OCI-LY7 (cell line): ENCODE measurements at regions not wholly inside any gene's neighbourhood (a gene's known extent, or its start where the extent isn't known, plus 50 kb on each side); places are given as distances from the start of the nearest gene placed in this dataset.

Experiments
- BruUV-seq: library from RNA; stranded (reverse); fragments of 400-500 nt; replicated peaks from 2 replicates; lab custom pipeline; 2021; lab: Mats Ljungman, UMichigan
- CTCF ChIA-PET: fragments of 300-600 bp; sonication (Branson Sonifier 250); formaldehyde crosslinking; loops from one replicate; lab custom pipeline; 2022; ENCODE audit warnings: antibody characterized with exemption; ENCODE audit not compliant: unreplicated experiment; lab: Charles Lee
- POLR2A ChIA-PET: fragments of 300-600 bp; sonication (Branson Sonifier 250); formaldehyde crosslinking; loops from one replicate; lab custom pipeline; 2022; ENCODE audit warnings: antibody characterized with exemption; lab: Charles Lee
- DNase-seq: peaks from one replicate; pipeline ENCODE4 v3.0.0-alpha.2; 2015; ENCODE audit warnings: low spot score
- H2AFZ ChIP-seq: fragments of 200-600 bp; sonication (generic), shearing (Covaris generic); 2 replicates; pipeline ENCODE4 v1.6.1; 2014; ENCODE audit warnings: mild to moderate bottlenecking, antibody characterized with exemption, low read length, moderate library complexity
- H3K27ac ChIP-seq: fragments of 200-600 bp; sonication (generic); 2 replicates; pipeline ENCODE4 v1.5.1; 2014; ENCODE audit warnings: mixed run types, low read depth, mild to moderate bottlenecking, moderate library complexity, low read length, inconsistent platforms; ENCODE audit not compliant: poor library complexity, severe bottlenecking
- H3K36me3 ChIP-seq: fragments of 200-600 bp; sonication (generic); 2 replicates; pipeline ENCODE4 v1.6.1; 2014; ENCODE audit warnings: mild to moderate bottlenecking, antibody characterized with exemption, low read length, moderate library complexity, mixed read lengths; ENCODE audit not compliant: insufficient read depth
- H3K4me1 ChIP-seq: fragments of 200-600 bp; sonication (generic); 2 replicates; pipeline ENCODE4 v1.5.1; 2014; ENCODE audit warnings: mild to moderate bottlenecking, low read length; ENCODE audit not compliant: insufficient read depth, poor library complexity, severe bottlenecking
- H3K4me2 ChIP-seq: fragments of 200-600 bp; sonication (generic); 2 replicates; pipeline ENCODE4 v1.6.1; 2014; ENCODE audit warnings: mild to moderate bottlenecking, low read length
- H3K4me3 ChIP-seq: fragments of 200-600 bp; sonication (generic); 2 replicates; pipeline ENCODE4 v1.5.1; 2014; ENCODE audit warnings: mild to moderate bottlenecking, low read depth, low read length; ENCODE audit not compliant: poor library complexity, severe bottlenecking
- H3K79me2 ChIP-seq: fragments of 200-600 bp; sonication (generic); 2 replicates; pipeline ENCODE4 v1.6.1; 2016; ENCODE audit warnings: low read depth, mild to moderate bottlenecking, low read length, moderate library complexity, mixed read lengths; ENCODE audit not compliant: insufficient read depth
- H3K9me2 ChIP-seq: fragments of 200-600 bp; sonication (generic); 2 replicates; pipeline ENCODE4 v1.6.1; 2016; ENCODE audit warnings: mild to moderate bottlenecking, low read length, mixed read lengths; ENCODE audit not compliant: insufficient read depth
- H3K9me3 ChIP-seq: fragments of 200-600 bp; sonication (generic); 2 replicates; pipeline ENCODE4 v1.6.1; 2014; ENCODE audit warnings: mild to moderate bottlenecking, mixed run types, low read length, mixed read lengths
- H4K20me1 ChIP-seq: fragments of 200-600 bp; sonication (generic); 2 replicates; pipeline ENCODE4 v1.6.1; 2014; ENCODE audit warnings: mild to moderate bottlenecking, antibody characterized with exemption, low read length, moderate library complexity, mixed read lengths; ENCODE audit not compliant: insufficient read depth
- CTCF ChIP-seq: fragments of 200-600 bp; sonication (generic); conservative IDR thresholded peaks from 2 replicates; pipeline ENCODE4 v1.5.1; 2014; ENCODE audit warnings: mild to moderate bottlenecking, antibody characterized with exemption, low read length, moderate library complexity, mixed read lengths
- EZH2phosphoT487 ChIP-seq: fragments of 200-600 bp; sonication (generic); IDR thresholded peaks from 2 replicates; pipeline ENCODE4 v1.6.1; 2018; ENCODE audit warnings: low read depth, borderline replicate concordance, mild to moderate bottlenecking, mixed run types, antibody characterized with exemption, low read length, moderate library complexity, mixed read lengths
- intact Hi-C: fragments of 100-400 bp; cut with micrococcal nuclease; formaldehyde crosslinking; loops from one replicate; pipeline ENCODE4 v1.10.0; 2022; ENCODE audit not compliant: unreplicated experiment

- intact Hi-C loops: no loop called here
- Histone ChIP-seq H3K4me2 (no peak overlapping the region), H2AFZ (no peak overlapping the region), H3K9me2 (no peaks in the 10 kb centered on the region), H3K4me3 (no peak overlapping the region), H3K4me1 (no peaks in the 10 kb centered on the region), H4K20me1 (no peaks in the 10 kb centered on the region), H3K9me3 (no peaks in the 10 kb centered on the region), H3K27ac (no peak overlapping the region), H3K36me3 (no peaks in the 10 kb centered on the region), H3K79me2 (no peaks in the 10 kb centered on the region)
- ChIA-PET POLR2A (interaction anchor here (0.9 kb wide), 1 partner anchor 12 kb away, joined by 3 read pairs; no protein-coding TSS in a partner anchor), CTCF (no interaction called here)
- no peak for TF ChIP-seq CTCF
- TF ChIP-seq EZH2phosphoT487: no peak
- no TSS peak for BruUV-seq
- DNase-seq: no peak
These were observed 849.8 kb downstream of the NXPH1 start for GRCh38 chr7:9283246-9283645.

- intact Hi-C loops: no loop called here
- H3K4me3 ChIP-seq: no peak overlapping the region
- H4K20me1 ChIP-seq: no peaks in the 10 kb centered on the region
- H3K9me3 ChIP-seq: no peaks in the 10 kb centered on the region
- H3K79me2 ChIP-seq: no peaks in the 10 kb centered on the region
- H2AFZ ChIP-seq: no peak overlapping the region
- no peak for DNase-seq
- BruUV-seq: no TSS peak
- ChIA-PET POLR2A (no interaction called here), CTCF (no interaction called here)
- H3K27ac ChIP-seq: no peak overlapping the region
- no peak overlapping the region for H3K4me2 ChIP-seq
- H3K9me2 ChIP-seq: no peaks in the 10 kb centered on the region
- no peaks in the 10 kb centered on the region for H3K36me3 ChIP-seq
- TF ChIP-seq CTCF: no peak
- no peaks in the 10 kb centered on the region for H3K4me1 ChIP-seq
These were observed 869.0 kb downstream of the NXPH1 start for GRCh38 chr7:9302436-9302835.

- CTCF ChIA-PET: no interaction called here
- no TSS peak for BruUV-seq
These were observed 873.7 kb downstream of the NXPH1 start for GRCh38 chr7:9307131-9307530.

More at GRCh38 chr7:9307131-9307530, 873.7 kb downstream of the NXPH1 start:
- no peak overlapping the region for H3K4me2 ChIP-seq
- no peak overlapping the region for H2AFZ ChIP-seq
- H4K20me1 ChIP-seq: no peaks in the 10 kb centered on the region
- H3K4me3 ChIP-seq: no peak overlapping the region
- TF ChIP-seq EZH2phosphoT487 (no peak), CTCF (no peak)
- no peak overlapping the region for H3K27ac ChIP-seq
- no peaks in the 10 kb centered on the region for H3K79me2 ChIP-seq
- POLR2A ChIA-PET: no interaction called here
- H3K9me2 ChIP-seq: no peaks in the 10 kb centered on the region
- no peak for DNase-seq
- H3K4me1 ChIP-seq: no peaks in the 10 kb centered on the region
- no peaks in the 10 kb centered on the region for H3K9me3 ChIP-seq
- H3K36me3 ChIP-seq: no peaks in the 10 kb centered on the region
- intact Hi-C loops: no loop called here
